ENCODE measurements at regions not wholly inside any gene's neighbourhood (a gene's known extent, or its start where the extent isn't known, plus 50 kb on each side); places are given as distances from the start of the nearest gene placed in this dataset.
A peak's percentile ranks its signal among the peaks of the same experiment; 100 is the strongest.

- no peak for DNase-seq (ENCODE audit: low read depth in 3 of 3)
These were observed 179.4 kb upstream of the DPH6 start for GRCh38 chr15:35725353-35725752.

GRCh38 chr15:35727627-35728026 lies 181.7 kb upstream of the DPH6 start:
- no peak for DNase-seq (ENCODE audit: low read depth in 3 of 3)

- DNase-seq (ENCODE audit: low read depth in 3 of 3): no peak
These were observed 182.4 kb upstream of the DPH6 start for GRCh38 chr15:35728219-35728940.

- no peak for DNase-seq (ENCODE audit: low read depth in 3 of 3)
These were observed 190.2 kb upstream of the DPH6 start for GRCh38 chr15:35736150-35736549.

GRCh38 chr15:35737441-35737840 lies 191.5 kb upstream of the DPH6 start:
- DNase-seq (ENCODE audit: low read depth in 3 of 3): no peak

- DNase-seq (ENCODE audit: low read depth in 3 of 3): no peak
These were observed 192.4 kb upstream of the DPH6 start for GRCh38 chr15:35738370-35738769.

GRCh38 chr15:35740761-35741160 lies 194.8 kb upstream of the DPH6 start:
- no peak for DNase-seq (ENCODE audit: low read depth in 3 of 3)

- DNase-seq (ENCODE audit: low read depth in 3 of 3): no peak
These were observed 195.4 kb upstream of the DPH6 start for GRCh38 chr15:35741395-35741794.

- DNase-seq (ENCODE audit: low read depth in 3 of 3): no peak
These were observed 195.9 kb upstream of the DPH6 start for GRCh38 chr15:35741881-35742280.

GRCh38 chr15:35743321-35743720 lies 197.4 kb upstream of the DPH6 start:
- DNase-seq (ENCODE audit: low read depth in 3 of 3): no peak

GRCh38 chr15:35746121-35746520 lies 200.2 kb upstream of the DPH6 start:
- DNase-seq (ENCODE audit: low read depth in 3 of 3): no peak

- DNase-seq (ENCODE audit: low read depth in 3 of 3): no peak
These were observed 202.1 kb upstream of the DPH6 start for GRCh38 chr15:35748105-35748504.

- DNase-seq (ENCODE audit: low read depth in 3 of 3): no peak
These were observed 204.1 kb upstream of the DPH6 start for GRCh38 chr15:35750051-35750450.

- peak; percentile 16 to 30 (median 19) for DNase-seq (ENCODE audit: low read depth in 3 of 3)
These were observed 205.6 kb upstream of the DPH6 start for GRCh38 chr15:35751413-35752133.

GRCh38 chr15:35752134-35752466 lies 206.1 kb upstream of the DPH6 start:
- DNase-seq (ENCODE audit: low read depth in 3 of 3): no peak

- DNase-seq (ENCODE audit: low read depth in 3 of 3): no peak
These were observed 207.5 kb upstream of the DPH6 start for GRCh38 chr15:35753486-35753885.

GRCh38 chr15:35755237-35755802 lies 209.4 kb upstream of the DPH6 start:
- no peak for DNase-seq (ENCODE audit: low read depth in 3 of 3)

- no peak for DNase-seq (ENCODE audit: low read depth in 3 of 3)
These were observed 210.7 kb upstream of the DPH6 start for GRCh38 chr15:35756623-35757022.

GRCh38 chr15:35757361-35757760 lies 211.4 kb upstream of the DPH6 start:
- DNase-seq (ENCODE audit: low read depth in 3 of 3): no peak

GRCh38 chr15:35757765-35758164 lies 211.8 kb upstream of the DPH6 start:
- no peak for DNase-seq (ENCODE audit: low read depth in 3 of 3)

GRCh38 chr15:35764661-35765519 lies 218.9 kb upstream of the DPH6 start:
- DNase-seq (ENCODE audit: low read depth in 3 of 3): no peak

- no peak for DNase-seq (ENCODE audit: low read depth in 3 of 3)
These were observed 223.0 kb upstream of the DPH6 start for GRCh38 chr15:35768949-35769348.

Measured in stimulated activated CD4-positive, alpha-beta T cell treated with anti-CD3 and anti-CD28 coated beads, TNF-alpha, amount 100 ng/mL, for 24 hours (primary cell).